Panc1 (cell line): ENCODE measurements at regions not wholly inside any gene's neighbourhood (a gene's known extent, or its start where the extent isn't known, plus 50 kb on each side); places are given as distances from the start of the nearest gene placed in this dataset.

ENCODE experiments used
- ATAC-seq: fragments of 200-7000 bp; cut with Tn5 transposase; 2 replicates; pipeline ENCODE4 v1.9.1; 2020; ENCODE audit warnings: mild to moderate bottlenecking, moderate library complexity
- BruUV-seq: library from RNA; stranded (reverse); fragments of 400-500 nt; replicated peaks from 2 replicates; lab custom pipeline; 2021; lab: Mats Ljungman, UMichigan
- CTCF ChIA-PET: fragments of 300-600 bp; sonication (Branson Sonifier 250); formaldehyde crosslinking; loops from one replicate; lab custom pipeline; 2022; ENCODE audit warnings: antibody characterized with exemption; lab: Charles Lee
- POLR2A ChIA-PET: fragments of 300-600 bp; sonication (Branson Sonifier 250); formaldehyde crosslinking; loops from one replicate; lab custom pipeline; 2022; ENCODE audit warnings: antibody characterized with exemption; lab: Charles Lee
- DNase-seq: peaks from one replicate; pipeline ENCODE4 v3.0.0-alpha.2; 2010; ENCODE audit warnings: low read depth, low spot score
- H3K27ac ChIP-seq: 2 replicates; pipeline ENCODE4 v1.5.1; 2011; ENCODE audit warnings: mild to moderate bottlenecking, low read length, inconsistent platforms
- H3K27me3 ChIP-seq: fragments of 200-500 bp; sonication (Bioruptor generic); 2 replicates; pipeline ENCODE4 v1.6.0; 2014; ENCODE audit warnings: low read length, inconsistent platforms; ENCODE audit not compliant: control insufficient read depth, insufficient read depth
- H3K36me3 ChIP-seq: fragments of 200-500 bp; sonication (Bioruptor generic); 2 replicates; pipeline ENCODE4 v1.5.1; 2014; ENCODE audit warnings: inconsistent platforms, mild to moderate bottlenecking, low read length, moderate library complexity; ENCODE audit not compliant: control insufficient read depth, insufficient read depth
- H3K4me1 ChIP-seq: 2 replicates; pipeline ENCODE4 v1.5.1; 2011; ENCODE audit warnings: inconsistent platforms, mild to moderate bottlenecking, low read length, moderate library complexity; ENCODE audit not compliant: control insufficient read depth, insufficient read depth
- H3K4me3 ChIP-seq, 2 experiments: 2 replicates each; pipeline ENCODE4 v1.5.1; 2011 to 2012; ENCODE audit warnings: low read depth in 2 of 2, low read length in 2 of 2, mild to moderate bottlenecking in 2 of 2, inconsistent platforms in 1 of 2, moderate library complexity in 1 of 2
- H3K9me3 ChIP-seq: fragments of 200-500 bp; sonication (Bioruptor generic); 2 replicates; pipeline ENCODE4 v1.5.1; 2014; ENCODE audit warnings: low read depth, mild to moderate bottlenecking, inconsistent platforms, low read length, moderate library complexity; ENCODE audit not compliant: control insufficient read depth, insufficient read depth
- POLR2AphosphoS5 ChIP-seq: IDR thresholded peaks from 2 replicates; pipeline ENCODE4 v1.6.1; 2012; ENCODE audit warnings: mild to moderate bottlenecking, low read depth, low read length, moderate library complexity
- REST ChIP-seq, 2 experiments: IDR thresholded peaks; 2 replicates each; pipeline ENCODE4 v1.6.1; 2011 to 2012; ENCODE audit warnings: low read depth in 2 of 2, control low read depth in 1 of 2, low read length in 1 of 2, mild to moderate bottlenecking in 1 of 2, moderate library complexity in 1 of 2; ENCODE audit not compliant: insufficient read depth in 1 of 2
- SIN3A ChIP-seq: IDR thresholded peaks from 2 replicates; pipeline ENCODE4 v1.6.1; 2012; ENCODE audit warnings: low read depth, mild to moderate bottlenecking, low read length, moderate library complexity, borderline replicate concordance; ENCODE audit not compliant: insufficient read depth
- TCF7L2 ChIP-seq: IDR thresholded peaks from 2 replicates; pipeline ENCODE4 v1.6.1; 2011; ENCODE audit warnings: mild to moderate bottlenecking, low read depth, low read length, inconsistent platforms
- in situ Hi-C: cut with HindIII; loops from 2 replicates; pipeline ENCODE4 v1.10.0; 2016; ENCODE audit warnings: low sequenced_read_pairs, low pct_unique_long_range_greater_than_20kb
- intact Hi-C: fragments of 100-400 bp; cut with micrococcal nuclease; formaldehyde crosslinking; loops from one replicate; pipeline ENCODE4 v1.10.0; 2022; ENCODE audit not compliant: unreplicated experiment
- TF ChIP-seq, protein P1 (sequence below): fragments of 450-650 bp; IDR thresholded peaks from 2 replicates; pipeline ENCODE4 v1.5.1; 2017; ENCODE audit warnings: mild to moderate bottlenecking

DNA sequence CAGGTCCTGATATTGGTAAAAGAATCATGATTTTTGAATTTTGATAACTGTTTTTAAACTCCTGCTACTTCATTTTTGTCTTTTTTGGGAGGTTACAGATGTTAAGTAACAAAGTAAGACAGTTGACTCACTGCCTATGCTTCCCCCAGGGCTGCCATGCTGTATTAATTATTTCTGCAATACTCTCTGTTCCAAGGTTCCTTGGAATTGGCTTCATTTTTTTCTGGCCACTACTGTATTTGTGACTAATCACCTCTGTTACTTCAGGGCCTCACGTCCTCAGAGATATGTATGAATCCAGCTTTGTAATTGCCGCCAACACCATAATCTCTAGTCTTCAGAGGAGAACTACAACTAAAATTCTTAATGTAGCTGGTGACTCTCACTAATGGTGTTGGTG lies 1729.3 kb downstream of the C4orf33 start:
- intact Hi-C loops: no loop called here
- POLR2A ChIA-PET: no interaction called here
- DNase-seq: no peak
- Histone ChIP-seq H3K4me3 (no peak overlapping the region), H3K27ac (no peak overlapping the region), H3K9me3 (no peaks in the 10 kb centered on the region), H3K4me1 (no peaks in the 10 kb centered on the region), H3K27me3 (no peaks in the 10 kb centered on the region), H3K36me3 (no peaks in the 10 kb centered on the region)
- in situ Hi-C loops: no loop called here
- no TSS peak for BruUV-seq
- no peak for TF ChIP-seq REST (IDR thresholded peaks at IDR 0.05; ENCODE audit: insufficient read depth in 1 of 2, low read depth in 2 of 2, low read length in 1 of 2)
- no peak for TF ChIP-seq SIN3A
- TF ChIP-seq POLR2AphosphoS5: no peak
- no peak for TF ChIP-seq TCF7L2
- TF ChIP-seq, protein P1, sequence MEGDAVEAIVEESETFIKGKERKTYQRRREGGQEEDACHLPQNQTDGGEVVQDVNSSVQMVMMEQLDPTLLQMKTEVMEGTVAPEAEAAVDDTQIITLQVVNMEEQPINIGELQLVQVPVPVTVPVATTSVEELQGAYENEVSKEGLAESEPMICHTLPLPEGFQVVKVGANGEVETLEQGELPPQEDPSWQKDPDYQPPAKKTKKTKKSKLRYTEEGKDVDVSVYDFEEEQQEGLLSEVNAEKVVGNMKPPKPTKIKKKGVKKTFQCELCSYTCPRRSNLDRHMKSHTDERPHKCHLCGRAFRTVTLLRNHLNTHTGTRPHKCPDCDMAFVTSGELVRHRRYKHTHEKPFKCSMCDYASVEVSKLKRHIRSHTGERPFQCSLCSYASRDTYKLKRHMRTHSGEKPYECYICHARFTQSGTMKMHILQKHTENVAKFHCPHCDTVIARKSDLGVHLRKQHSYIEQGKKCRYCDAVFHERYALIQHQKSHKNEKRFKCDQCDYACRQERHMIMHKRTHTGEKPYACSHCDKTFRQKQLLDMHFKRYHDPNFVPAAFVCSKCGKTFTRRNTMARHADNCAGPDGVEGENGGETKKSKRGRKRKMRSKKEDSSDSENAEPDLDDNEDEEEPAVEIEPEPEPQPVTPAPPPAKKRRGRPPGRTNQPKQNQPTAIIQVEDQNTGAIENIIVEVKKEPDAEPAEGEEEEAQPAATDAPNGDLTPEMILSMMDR: no peak
- ATAC-seq: no peak
- CTCF ChIA-PET: no interaction called here

DNA sequence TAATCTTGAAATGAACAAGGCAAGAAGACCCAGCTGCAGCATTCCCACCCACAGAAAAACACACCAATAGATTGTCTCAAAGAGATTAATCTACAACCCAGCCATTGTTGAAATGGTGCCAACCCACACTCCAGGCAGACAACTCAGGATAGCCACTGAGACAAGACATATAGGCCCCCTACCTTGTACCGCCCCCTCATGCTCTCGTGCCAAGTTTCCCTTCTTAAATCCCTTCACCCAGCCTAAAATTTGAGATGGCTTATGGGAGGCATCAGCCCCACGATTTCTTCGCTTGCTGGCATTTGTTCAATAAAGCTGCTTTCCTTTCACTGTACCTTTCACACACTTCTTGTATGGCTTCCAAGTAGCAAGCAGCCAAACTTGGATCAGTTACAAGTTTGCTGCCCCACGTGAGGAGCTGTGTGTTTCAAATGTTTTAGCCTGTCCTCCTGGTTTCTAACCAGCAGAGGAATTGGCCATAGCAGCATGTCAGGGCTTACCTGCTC lies 1754.1 kb downstream of the C4orf33 start:
- CTCF ChIA-PET: no interaction called here
- in situ Hi-C loops: no loop called here
- no peak for DNase-seq
- no peak for TF ChIP-seq TCF7L2
- TF ChIP-seq SIN3A: no peak
- TF ChIP-seq POLR2AphosphoS5: no peak
- TF ChIP-seq, protein P1: no peak
- no peak for TF ChIP-seq REST (IDR thresholded peaks at IDR 0.05; ENCODE audit: insufficient read depth in 1 of 2, low read depth in 2 of 2, low read length in 1 of 2)
- ATAC-seq: no peak
- POLR2A ChIA-PET: no interaction called here
- no TSS peak for BruUV-seq
- Histone ChIP-seq H3K4me3 (no peak overlapping the region), H3K27me3 (no peaks in the 10 kb centered on the region), H3K9me3 (no peaks in the 10 kb centered on the region), H3K4me1 (no peaks in the 10 kb centered on the region), H3K27ac (no peak overlapping the region), H3K36me3 (no peaks in the 10 kb centered on the region)
- intact Hi-C loops: no loop called here
